ENCODE measurements at regions not wholly inside any gene's neighbourhood (a gene's known extent, or its start where the extent isn't known, plus 50 kb on each side); places are given as distances from the start of the nearest gene placed in this dataset.

- TF ChIP-seq GATA2 (IDR thresholded peaks at IDR 0.05; ENCODE audit: low read depth, low read length) (no peak), GATA3 (IDR thresholded peaks at IDR 0.05; ENCODE audit: low read depth, low read length) (no peak)
These were observed 81.3 kb upstream of the BTG1 start for GRCh38 chr12:92226961-92227360.
